ENCODE measurements at regions not wholly inside any gene's neighbourhood (a gene's known extent, or its start where the extent isn't known, plus 50 kb on each side); places are given as distances from the start of the nearest gene placed in this dataset.

DNA sequence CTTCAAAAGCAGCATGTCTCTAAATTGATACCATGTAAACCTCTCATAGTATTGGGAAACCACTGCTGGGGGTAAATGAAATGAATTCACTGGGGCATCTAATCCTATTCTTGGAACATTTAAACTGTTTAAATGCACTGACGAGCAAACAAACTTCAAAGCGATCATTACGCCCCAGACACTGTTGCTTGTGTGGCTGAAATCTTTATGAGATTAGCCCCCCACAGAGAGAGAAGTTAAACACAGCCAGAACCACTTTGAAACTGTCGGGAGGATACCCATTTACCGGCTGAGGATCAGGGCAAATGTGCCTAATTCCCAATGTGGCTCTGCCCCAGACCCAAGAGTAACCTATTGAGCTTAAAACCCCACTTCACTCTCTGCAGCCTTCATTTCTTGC, 308.4 kb upstream of the CDIN1 start:
- TF ChIP-seq CTCF (conservative IDR thresholded peaks at IDR 0.05 in 1 of 2, IDR thresholded peaks at IDR 0.05 in 1 of 2; ENCODE audit: low read depth in 1 of 2, low read length in 2 of 2) = no peak
- no peak for TF ChIP-seq EZH2 (IDR thresholded peaks at IDR 0.05; ENCODE audit: low read length, missing control alignments)
